ENCODE measurements at regions not wholly inside any gene's neighbourhood (a gene's known extent, or its start where the extent isn't known, plus 50 kb on each side); places are given as distances from the start of the nearest gene placed in this dataset.

DNA sequence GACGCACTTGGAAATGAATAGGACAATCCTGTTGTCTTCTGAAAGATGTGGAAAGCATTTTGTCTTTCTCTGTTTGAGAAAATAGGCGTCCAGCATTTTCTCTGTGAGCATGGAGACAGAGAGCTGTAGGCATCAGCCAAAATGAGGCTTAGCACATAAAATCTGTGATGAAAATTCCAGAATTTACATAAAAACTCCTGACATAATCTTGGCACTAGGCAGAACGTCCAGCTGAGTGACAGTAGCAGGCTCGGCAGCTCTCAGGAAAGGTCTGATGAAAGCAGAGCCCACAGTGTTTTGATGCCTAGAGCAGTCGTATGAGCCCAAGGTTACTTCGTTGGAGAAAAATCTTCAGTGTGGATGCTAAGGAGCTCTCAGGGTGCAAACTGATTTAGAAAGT lies 543.3 kb upstream of the MAP3K7 start:
- no peak for DNase-seq (ENCODE audit: low spot score)

DNA sequence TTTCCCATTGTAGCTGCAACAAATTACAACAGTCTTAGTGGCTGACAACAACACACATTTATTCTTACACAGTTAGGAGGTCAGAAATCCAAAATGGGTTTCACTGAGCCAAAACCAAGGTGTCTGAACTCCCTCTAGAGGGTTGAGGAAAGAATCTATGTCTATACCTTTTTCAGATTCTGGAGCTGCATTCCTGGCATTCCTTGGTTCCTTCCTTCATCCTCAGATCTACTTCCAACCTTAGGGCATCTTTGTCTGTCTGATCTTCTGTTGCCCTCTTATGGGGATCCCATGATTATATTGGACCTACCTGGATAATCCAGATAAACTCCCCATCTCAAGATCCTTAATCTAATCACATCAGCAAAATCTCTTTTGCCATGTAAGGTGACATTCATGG lies 540.9 kb upstream of the MAP3K7 start:
- no peak for DNase-seq (ENCODE audit: low spot score)

DNA sequence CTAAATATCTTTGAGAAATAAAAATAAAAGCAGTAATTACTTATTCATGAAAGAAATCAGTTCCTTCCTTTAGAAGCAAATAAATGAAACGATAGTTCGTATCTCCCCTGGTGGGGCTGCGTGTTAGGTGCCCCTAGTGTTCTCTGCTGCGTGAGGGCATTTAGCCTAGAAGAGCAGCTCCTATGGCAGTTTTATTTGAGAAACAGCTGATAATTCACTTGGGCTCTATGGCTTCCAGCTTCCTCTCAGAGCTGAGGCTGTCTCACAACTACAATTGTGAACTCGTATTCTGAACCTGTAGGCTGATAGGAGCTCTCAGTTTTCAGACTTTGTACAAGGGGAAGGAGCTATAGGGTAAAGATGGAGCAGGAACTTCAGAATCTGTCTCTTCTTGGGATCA lies 540.0 kb upstream of the MAP3K7 start:
- DNase-seq (ENCODE audit: low spot score): no peak

- no peak for DNase-seq (ENCODE audit: low spot score)
These were observed 530.7 kb upstream of the MAP3K7 start for GRCh38 chr6:91117550-91117949.

- no peak for DNase-seq (ENCODE audit: low spot score)
These were observed 527.3 kb upstream of the MAP3K7 start for GRCh38 chr6:91114123-91114708.

GRCh38 chr6:91106083-91106482 lies 519.2 kb upstream of the MAP3K7 start:
- DNase-seq (ENCODE audit: low spot score): no peak

DNA sequence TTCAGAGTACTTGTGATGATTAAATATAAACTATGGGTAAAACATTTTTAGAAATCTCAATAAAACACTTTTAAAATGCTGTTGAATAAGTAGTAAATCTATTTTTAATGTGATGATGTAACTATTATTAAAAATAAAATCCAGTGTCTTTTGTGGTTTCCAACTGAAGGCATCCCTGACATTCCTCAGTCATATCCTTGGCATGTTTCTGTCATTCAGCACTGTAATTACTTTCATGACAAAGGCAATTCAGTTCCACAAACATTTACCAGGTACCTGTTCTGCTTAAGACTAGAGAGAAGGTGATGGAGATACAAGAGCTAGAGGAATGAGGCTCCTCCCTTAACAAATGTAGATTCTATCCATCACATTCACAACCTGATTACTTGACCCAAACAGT lies 518.7 kb upstream of the MAP3K7 start:
- DNase-seq (ENCODE audit: low spot score): no peak

DNA sequence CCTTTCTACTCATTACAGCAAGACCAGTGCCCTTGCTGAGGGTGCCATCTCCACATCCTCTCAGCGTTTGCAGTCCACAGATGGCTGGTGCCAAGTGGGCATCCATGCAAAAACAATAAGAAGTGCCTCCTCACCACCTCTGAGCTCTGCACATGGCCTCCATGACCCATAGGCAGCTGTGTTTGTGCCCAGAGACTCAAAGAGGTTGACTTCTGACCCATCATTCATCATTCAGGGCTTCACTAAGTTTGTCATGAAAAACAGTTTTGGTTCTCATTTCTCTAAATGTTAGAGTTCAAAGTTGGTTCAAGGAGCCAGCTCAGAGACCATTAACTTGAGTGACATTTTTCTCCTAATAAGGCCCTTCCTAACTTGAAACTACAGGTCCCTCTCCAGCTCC lies 512.6 kb upstream of the MAP3K7 start:
- DNase-seq (ENCODE audit: low spot score): no peak

- DNase-seq (ENCODE audit: low spot score): no peak
These were observed 511.1 kb upstream of the MAP3K7 start for GRCh38 chr6:91098006-91098405.

GRCh38 chr6:91097364-91097763 lies 510.5 kb upstream of the MAP3K7 start:
- no peak for DNase-seq (ENCODE audit: low spot score)

- no peak for DNase-seq (ENCODE audit: low spot score)
These were observed 508.1 kb upstream of the MAP3K7 start for GRCh38 chr6:91094806-91095475.

DNA sequence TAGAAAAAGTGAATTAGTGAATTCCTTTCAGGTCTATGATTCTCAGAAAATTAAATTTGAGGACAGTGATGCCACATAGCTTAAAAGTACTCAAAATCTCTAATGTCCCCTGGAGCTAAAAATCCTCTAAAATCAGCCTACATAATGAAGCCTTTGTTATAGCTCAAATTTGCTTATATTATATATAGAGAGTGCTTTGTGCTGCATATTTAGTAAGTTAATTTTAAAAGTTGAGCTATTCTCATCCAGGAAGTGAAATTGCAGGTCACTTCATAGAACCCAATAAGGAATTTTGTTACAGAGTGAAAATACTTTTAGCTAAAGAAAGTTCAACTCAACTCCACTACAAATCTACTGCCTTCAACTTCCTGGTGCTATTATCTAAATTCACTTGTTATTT lies 507.5 kb upstream of the MAP3K7 start:
- DNase-seq (ENCODE audit: low spot score): no peak

- no peak for DNase-seq (ENCODE audit: low spot score)
These were observed 502.1 kb upstream of the MAP3K7 start for GRCh38 chr6:91088976-91089375.

DNA sequence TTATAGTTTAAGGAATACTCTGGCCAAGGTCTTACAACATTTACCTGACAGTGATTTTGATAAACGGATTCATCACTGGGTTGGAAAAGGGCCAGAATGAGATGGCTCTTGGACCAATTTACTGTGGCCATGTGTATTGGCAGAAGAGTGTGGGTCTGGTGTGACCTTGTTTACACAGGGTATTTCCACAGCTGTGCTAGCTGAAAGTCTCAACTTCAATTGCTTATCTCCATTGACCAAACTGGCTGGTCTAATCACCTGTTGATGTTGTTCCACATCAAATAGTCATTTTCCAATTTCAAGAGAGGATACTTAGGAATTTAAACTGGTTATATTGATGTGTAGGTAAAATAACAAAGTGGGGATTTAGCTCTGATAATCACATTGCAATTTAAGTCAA lies 501.6 kb upstream of the MAP3K7 start:
- no peak for DNase-seq (ENCODE audit: low spot score)

DNA sequence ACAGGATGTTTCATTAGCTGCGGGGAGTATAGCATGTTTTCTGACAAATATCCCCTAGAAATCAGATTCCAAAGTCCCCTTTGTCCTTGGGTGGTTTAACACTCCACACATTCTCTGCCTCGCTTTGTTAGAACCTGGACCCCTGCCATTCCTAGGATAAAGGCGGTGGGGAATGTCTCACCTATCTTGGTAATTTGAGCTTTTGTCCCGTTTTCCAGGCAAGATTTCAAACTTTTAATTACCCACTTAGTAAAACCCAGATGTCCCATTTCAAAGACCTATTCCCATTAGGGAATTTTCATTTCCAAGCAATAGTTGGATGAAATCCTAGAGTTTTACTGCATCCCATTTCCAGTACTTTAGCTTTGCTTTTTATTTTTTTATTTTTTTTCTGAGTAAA lies 501.0 kb upstream of the MAP3K7 start:
- no peak for DNase-seq (ENCODE audit: low spot score)

- no peak for DNase-seq (ENCODE audit: low spot score)
These were observed 496.3 kb upstream of the MAP3K7 start for GRCh38 chr6:91083211-91083610.

- DNase-seq (ENCODE audit: low spot score): no peak
These were observed 495.5 kb upstream of the MAP3K7 start for GRCh38 chr6:91082311-91082832.

GRCh38 chr6:91081452-91082067 lies 494.7 kb upstream of the MAP3K7 start:
- no peak for DNase-seq (ENCODE audit: low spot score)

GRCh38 chr6:91080871-91081270 lies 494.0 kb upstream of the MAP3K7 start:
- DNase-seq (ENCODE audit: low spot score): no peak

DNA sequence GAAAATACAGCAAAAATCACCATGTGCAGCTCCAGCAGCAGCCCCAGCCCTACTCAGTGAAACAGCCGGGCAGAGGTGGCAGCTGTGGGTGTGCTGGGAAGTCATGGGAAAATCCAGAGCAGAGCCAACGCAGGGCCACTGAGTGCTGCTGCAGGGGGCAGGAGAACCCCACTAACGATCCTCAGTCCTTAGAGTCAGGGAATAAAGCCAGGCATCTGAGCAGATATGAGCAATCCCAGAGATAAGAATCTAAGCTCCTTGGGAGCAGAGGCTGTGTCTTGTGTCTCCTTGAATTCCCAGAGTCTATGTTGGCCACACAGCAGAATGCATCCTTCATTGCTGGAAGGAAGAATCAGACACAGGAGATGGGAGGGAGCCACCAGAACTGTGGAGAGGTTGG lies 493.1 kb upstream of the MAP3K7 start:
- DNase-seq (ENCODE audit: low spot score): no peak

GRCh38 chr6:91075244-91075976 lies 488.5 kb upstream of the MAP3K7 start:
- DNase-seq (ENCODE audit: low spot score): no peak

- DNase-seq (ENCODE audit: low spot score): no peak
These were observed 476.5 kb upstream of the MAP3K7 start for GRCh38 chr6:91063362-91063761.

GRCh38 chr6:91057689-91058088 lies 470.8 kb upstream of the MAP3K7 start:
- DNase-seq (ENCODE audit: low spot score): no peak
